Tibial nerve (tissue), 3 donors: ENCODE measurements at regions not wholly inside any gene's neighbourhood (a gene's known extent, or its start where the extent isn't known, plus 50 kb on each side); places are given as distances from the start of the nearest gene placed in this dataset.

Experiments
- EP300 ChIP-seq, 2 donors: sonication (generic); formaldehyde crosslinking; IDR thresholded peaks; one replicate each; pipeline ENCODE4 v1.6.1; 2017; ENCODE audit warnings: antibody characterized with exemption in 2 of 2, mild to moderate bottlenecking in 1 of 2
- POLR2A ChIP-seq, 2 donors: fragments of 450-650 bp; IDR thresholded peaks; one replicate each; pipeline ENCODE4 v1.6.1; 2017; ENCODE audit warnings: antibody characterized with exemption in 2 of 2, mild to moderate bottlenecking in 2 of 2, moderate library complexity in 2 of 2

GRCh38 chr7:79740076-79740475 lies 286.6 kb upstream of the MAGI2 start:
- no peak for TF ChIP-seq POLR2A (IDR thresholded peaks at IDR 0.05)
- no peak for TF ChIP-seq EP300 (IDR thresholded peaks at IDR 0.05)
